NCI-H187 (cell line): ENCODE measurements at regions not wholly inside any gene's neighbourhood (a gene's known extent, or its start where the extent isn't known, plus 50 kb on each side); places are given as distances from the start of the nearest gene placed in this dataset.

ENCODE experiments used
- DNase-seq, 2 experiments: peaks; one replicate each; lab custom pipeline; 2025; lab: John Stamatoyannopoulos, UW

DNA sequence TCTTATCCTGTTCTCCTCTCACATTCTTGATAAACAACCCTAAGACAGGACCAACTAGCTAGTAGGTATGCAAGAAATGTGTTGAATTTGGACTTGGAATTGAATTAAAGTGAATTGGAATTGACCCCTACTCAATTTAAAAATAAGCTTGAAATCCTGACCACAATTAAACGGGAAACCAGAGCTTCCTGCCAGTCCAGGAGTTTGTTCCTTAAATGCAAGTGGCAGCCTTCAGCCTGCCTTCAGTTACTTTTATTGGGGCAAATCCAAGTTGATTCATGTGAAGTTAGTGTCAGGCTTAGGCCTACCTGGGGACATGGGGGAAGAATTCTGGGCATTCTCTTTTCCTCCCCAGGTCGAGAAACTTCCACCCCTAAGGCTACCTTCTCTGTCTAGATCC is 457.6 kb downstream of the BCL11A start:
- no peak for DNase-seq

DNA sequence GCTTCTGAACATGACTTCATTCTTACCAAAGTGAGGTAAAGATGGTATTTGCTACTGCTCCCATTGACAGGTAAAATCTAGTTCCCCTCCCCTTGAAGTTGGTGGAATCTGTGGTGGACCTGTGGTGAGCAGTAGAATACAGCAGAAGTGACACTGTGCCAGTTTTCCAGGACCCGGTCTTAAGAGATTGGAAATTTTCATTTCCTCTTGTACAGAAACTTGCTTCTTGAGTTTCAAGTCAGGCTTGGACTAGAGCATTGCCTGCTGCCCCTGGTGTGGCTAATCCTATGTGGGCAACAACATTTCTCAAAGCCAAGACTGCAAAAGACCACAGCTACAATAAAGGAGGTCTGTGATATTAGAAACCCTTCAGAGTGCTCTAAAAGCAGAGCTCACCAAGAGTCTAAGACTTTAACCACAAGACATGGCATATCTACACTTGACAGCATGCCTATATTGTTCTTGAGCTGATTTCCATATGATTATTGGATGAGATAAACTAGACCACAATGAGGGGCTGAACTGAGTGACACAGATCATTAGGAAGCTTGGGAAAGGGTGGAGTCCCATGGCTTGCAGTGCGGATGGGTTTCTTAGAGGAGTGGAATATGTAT is 458.1 kb downstream of the BCL11A start:
- DNase-seq = no peak

DNA sequence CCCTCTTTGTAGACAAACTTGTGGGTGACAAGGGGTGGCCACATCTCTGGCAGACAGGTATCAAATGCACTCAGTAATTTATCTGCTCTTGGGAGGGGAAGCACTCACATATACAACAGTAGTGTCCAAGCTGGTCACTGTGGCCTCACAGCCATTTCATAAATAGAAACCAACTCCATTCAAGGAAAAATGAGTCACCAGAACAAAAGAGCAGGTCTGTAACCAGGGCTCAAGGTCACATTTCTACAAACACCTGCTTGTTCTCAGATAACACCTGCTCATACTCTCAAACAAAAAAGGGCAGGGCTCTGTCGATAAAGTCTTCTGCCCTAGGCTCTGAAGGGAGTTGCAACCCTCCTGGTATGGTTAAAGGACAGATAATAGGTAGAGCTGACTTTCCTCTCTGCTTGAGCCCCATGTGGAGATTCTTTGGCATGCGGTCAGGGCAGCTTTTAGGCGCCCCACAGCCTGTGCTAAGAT is 459.0 kb downstream of the BCL11A start:
- peak in 1 of 2 experiments; percentile 43 for DNase-seq

DNA sequence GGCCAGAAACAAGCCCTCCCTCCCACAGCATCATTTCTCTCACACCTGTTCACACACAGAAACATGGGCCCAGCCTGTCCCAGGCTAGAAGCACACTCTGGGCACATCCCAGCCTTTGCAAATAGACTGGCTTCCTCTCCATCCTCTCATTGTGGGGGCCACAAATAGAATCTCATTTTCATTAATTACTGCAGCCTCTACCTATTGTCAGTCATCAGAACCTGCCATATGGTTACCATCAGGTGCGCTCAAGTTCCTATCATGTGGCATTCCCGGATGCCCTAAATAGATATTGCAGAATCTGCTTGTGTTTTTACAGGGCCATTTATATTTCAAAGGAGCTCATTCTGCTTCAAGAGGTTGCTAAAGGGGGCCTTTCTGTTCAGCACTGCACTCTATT is 460.7 kb downstream of the BCL11A start:
- no peak for DNase-seq

DNA sequence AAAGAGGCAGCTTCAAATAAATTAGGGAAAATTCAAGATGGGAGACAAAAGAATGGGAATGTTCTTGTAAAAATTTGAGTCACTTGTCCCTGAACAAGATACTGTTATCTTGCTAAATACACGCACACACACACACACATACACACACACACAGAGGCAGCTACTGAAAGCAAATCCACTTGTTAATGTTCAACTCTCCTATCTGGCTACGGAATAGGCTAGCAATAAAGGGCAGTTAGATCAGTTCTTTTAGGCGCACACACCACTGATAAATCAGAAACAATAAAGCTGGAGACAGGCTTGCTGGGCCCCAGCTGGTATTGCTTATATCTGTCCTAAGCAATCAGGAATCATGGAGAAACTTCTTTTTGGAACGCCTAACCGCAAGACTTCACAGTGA is 461.6 kb downstream of the BCL11A start:
- DNase-seq = no peak

DNA sequence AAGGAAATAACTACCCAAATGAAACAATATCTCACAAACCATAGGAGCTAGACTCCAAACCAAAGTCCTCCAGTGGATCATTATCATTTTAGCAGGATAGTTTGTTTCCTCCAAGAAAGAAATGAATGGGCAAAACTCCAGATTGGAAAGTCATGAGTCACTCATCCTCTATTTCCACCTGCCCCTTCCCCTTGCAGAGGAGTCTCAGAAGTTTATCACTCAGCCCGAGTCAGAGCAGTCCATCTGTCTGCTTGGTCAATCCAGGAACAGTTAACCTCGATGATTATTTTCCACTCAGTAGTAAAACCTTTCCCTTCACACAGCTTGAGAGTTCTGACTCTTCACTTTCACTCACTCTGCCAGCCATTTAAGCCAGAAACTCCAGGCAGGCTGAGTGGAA is 462.2 kb downstream of the BCL11A start:
- DNase-seq = no peak

DNA sequence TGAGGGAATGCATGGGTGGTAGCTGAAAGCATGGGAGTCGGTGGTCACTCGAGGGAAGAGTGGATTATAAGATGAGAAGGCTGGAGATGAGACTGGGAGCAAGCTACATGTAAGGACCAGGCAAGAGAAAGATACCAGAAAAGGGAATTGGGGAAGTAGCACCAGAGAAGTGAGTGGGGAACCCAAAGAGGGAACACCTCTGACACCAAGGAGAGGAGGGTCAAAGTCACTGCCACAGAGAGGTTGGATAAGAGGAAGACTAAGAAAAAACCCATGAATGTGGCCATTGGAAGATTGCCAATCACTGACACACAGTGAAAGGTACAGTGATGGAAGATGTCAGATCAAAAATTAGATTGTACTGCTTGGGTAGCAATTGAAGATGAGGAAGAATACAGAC is 473.9 kb downstream of the BCL11A start:
- DNase-seq = no peak

DNA sequence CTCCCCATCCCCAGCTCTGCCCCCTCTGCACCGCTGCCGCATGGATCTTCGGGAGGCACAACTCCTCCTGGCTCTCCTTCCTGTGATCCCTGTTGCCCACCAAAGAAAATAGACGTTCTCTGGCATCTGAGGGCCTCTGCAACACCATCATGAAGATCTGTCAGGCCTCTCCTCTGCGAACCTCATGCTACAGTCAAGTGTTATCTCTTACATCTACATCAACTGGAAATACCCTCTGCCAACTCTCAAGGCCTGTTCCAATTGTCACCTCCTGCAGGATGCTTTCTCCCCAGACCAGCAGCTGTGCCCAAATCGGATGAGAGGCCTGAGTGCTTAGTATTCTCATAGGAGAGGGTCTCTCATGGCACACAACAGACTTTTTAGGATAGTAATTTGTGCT is 478.4 kb downstream of the BCL11A start:
- no peak for DNase-seq

DNA sequence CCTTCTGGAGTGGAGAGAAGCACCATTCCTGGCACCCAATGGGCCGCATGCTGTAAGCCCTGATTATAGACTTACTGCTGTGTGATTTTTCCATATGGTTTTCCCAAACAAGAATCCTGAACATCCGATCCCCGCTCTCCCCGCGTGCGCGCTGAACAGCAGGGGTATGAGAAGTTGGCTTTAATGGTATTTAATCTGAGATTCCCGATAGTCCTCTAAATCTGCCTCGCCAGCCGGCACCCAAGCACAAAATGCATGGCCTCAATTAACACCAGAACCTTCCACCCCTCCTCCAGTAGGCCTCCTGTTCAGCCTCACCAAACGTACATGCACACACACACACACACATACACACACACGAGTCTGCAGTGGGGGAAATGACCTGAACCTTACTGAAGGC is 480.3 kb downstream of the BCL11A start:
- DNase-seq = no peak

DNA sequence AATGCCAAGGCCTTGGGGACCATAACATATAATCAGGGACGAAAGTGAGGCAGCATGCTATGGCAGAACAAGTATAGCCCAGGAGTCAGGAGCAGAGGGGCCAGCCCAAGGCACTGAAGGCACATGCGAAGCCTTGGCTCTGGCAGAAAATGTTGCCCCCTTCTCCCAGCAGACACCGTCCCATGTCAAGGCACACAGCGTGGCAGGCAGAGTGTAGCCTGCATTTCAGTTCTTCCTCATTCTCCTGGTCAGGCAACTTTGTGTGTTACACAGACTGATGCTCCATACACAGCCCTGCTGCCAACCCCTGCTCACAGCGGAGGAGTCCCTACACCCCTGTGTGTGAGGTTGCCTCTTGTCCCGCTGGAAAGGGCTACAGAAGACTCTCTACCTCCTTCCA is 480.8 kb downstream of the BCL11A start:
- DNase-seq = no peak

DNA sequence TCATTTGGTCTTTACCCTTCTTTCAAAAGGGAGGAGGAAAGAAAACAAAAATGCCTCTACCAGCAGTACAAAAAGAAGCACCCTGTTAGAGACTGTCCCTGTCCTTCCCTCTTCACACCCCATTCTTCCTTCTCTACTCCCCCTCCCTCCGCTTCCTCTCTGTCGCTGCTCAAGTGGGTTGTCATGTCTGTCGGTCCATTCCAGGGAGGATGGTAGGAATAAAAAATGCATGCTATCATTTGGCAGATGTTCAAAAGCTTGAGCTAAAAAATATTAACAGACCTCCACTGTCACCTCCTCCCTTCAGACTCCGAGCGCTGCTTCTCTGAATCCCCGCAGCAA is 482.0 kb downstream of the BCL11A start:
- DNase-seq = no peak

DNA sequence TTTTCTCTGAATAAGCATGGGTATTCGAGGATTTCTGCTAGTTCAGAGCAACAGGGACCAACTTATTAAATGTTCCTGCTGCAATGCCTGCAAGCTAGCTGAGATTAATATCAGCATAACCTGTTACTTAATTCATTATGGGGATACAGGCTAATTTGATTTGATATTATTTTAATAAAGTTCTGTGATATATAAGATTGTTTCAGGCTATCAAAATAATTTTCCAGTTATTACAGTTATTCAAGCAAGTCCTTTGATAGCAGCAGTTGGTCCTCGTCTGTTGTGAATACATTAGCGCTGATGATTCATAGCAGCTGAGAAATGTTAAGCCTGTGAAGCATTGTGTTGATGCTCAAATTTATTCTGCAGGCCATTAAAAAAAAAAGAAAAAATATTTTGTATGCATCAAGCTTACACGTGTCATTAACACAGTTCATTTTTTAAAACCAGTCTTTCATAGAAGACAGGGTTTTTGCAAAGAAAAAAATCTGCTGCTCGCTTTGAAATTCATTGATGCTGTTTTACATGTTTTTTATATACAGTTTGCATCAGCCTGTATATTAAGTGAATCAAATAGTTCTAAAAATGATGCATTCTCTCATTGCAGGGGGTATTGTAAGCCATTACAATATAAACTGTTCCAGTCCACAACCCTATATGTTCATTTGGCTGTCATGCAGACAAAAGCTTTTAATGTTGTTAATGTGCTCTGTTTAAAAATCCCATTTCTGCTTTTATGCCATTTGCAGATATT is 482.5 kb downstream of the BCL11A start:
- DNase-seq = no peak

DNA sequence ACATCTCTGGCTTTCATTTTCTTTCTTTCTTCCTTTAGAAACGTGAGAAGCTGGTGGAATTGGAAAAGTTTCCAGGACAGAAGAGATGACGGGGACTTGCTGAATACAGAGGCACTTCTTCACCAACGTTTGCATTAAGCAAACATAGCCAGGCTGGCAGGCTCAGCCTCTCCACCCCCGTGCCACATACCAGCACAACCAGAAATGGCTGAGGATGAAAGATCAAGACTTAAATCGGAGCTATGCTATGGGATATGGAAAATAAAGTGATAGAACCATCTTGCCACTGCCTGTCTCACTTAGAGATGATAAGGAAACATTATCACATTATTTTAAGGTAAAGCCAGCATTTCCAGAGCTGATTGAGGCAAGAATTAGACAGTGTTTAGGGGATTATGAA is 483.3 kb downstream of the BCL11A start:
- no peak for DNase-seq

DNA sequence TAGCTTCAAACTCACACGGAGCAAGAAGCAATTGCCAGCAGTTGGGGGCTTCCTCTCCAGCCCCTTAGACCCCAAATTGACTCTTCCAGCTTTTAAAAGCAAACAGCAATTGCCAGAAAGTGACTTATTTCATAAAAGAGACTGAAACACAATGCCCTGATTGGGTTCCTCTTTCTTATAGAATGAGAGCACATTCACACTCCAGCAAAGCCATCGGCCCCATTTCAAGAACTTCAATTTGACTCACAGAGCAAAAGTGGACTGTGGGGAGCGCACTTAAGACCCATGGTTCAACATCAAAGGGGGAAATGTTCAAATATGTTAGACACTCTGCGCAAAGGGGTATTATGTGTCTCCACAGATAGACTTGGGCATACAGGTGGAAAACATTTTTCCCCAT is 484.7 kb downstream of the BCL11A start:
- DNase-seq = no peak

DNA sequence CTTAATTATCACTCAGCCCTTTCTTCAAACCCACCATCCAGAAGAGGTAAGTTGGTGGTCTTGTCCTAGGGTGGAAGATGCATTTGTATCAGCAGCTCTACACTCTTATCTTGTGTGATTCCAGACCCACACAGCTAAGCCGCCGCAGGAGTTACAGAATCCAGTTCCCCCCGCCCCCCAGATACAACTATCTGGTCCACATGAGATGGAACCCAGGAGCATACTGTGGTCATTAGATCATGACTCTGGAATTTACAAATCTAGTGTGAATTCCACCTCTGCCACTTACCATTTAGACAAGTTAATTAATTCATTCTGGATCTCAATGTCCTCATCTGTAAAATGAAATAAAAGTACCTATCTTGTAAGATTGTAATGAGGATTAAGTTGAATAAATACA is 486.4 kb downstream of the BCL11A start:
- DNase-seq = no peak

DNA sequence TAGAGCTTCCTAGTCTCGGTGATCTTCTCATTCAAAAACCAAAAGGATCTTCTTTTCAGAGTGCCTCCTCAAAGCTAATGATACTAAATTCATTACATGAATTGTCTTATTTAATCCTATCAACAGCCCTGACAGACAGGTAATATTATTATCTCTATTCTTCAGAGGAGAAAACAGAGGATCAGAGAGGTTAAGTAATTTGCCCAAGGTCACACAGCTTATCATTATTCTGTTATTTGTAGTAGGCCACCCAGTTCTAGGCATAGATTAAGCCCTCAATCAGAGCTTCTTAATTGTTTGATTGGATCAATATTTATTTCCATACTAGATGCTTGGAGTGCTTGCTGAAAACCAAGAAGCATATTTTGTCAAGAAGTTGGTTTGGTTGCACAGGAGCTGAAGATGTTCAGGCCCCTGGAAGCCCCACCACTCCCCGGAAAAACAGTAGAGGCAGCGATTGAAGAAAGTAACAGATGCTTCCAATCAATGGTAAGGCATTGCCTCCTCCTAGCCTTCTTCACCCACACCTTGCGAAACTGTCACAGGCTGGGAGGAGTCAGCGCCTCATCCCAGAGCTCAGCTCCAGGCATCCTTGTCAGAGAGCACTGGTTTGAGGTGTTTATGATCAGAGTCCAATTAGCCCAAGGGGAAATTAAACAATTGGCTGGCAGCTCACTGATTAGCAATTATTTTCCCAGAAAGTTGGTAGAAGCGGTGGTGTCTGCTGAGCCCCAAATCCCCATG is 487.2 kb downstream of the BCL11A start:
- no peak for DNase-seq

DNA sequence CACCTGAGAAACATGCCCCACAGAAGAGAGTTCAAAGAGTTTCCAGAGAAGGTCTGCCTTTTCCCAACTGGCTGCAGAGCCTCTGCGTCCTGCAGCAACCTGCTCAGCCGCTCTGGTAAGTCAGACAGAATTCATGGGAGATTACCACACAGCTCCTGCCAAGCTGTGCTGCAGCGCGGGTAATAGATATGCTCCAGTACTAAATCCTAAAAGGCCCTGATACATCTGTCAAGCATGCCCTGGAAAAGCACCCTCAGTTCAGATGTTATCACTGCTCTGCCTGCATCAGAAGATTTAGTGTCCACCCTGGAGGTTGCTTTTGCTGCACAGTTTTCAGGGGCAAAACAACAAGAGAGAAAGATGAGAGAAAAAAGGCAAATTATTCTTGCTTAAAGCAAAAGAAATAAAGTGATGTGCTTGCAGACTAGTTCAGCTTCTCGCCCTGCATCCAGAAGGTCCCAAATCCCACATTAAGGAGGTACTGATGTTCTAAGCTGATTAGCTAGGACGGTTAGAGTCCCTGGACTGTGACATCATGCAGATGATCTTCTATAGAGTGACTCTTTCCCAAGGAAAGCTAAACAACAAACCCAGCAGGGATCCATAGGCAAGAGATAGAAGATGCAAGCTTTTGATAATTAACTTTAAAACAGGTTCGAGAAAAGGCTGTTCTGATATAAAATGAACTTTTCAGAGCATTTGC is 488.6 kb downstream of the BCL11A start:
- no peak for DNase-seq

DNA sequence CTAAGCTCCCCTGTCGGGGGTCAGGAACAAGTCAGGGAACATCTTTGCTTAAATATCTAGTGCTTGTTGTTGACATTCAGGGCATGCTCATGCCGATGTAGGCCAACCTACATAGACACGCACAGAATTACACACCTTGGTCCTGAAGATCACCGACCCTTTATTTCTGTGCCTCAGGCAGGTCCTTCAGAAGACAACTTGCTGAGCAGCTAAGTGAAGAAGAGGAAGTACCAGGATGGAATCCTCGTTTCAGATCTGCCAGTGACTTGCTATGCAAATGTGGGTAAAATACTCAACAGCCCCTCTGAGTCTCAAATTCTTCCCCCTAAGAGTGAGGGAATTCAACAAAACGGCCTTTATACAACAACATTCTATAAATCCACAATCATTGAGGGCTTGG is 494.7 kb downstream of the BCL11A start:
- no peak for DNase-seq

DNA sequence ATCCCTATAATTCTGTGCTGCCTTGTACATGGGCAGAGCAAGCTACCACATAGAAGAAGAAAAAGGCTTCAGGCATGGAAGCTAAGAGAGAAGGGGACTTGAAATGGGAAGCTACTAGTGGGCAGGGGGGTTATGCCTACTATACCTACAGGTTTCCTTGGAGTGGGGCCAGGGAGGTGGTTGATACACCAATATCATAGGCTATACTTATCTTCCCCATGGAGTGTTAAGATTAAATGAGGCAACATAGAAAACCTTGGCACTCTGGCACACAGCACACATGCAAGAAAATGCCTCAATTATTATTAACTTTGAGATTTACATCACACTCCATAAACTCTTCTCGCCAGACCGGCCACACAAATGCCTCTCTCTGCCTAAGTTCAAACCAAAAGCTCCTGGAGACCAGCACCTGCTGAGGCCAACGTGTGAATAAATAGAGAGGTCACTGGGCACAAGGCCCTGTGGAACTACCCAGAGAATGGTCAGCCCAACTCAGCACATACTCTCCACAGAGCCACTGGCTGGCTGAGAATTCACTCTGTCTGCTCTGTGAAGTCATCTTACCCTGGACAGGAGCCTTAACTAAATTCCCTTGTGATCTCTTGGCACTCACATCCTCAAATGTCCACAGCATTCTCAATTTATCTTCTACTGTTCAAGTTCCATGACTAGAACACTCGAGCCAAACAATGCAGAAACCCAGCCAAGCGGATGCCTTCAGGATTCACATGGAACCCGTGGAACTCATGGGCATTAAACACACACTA is 498.7 kb downstream of the BCL11A start:
- DNase-seq = no peak

DNA sequence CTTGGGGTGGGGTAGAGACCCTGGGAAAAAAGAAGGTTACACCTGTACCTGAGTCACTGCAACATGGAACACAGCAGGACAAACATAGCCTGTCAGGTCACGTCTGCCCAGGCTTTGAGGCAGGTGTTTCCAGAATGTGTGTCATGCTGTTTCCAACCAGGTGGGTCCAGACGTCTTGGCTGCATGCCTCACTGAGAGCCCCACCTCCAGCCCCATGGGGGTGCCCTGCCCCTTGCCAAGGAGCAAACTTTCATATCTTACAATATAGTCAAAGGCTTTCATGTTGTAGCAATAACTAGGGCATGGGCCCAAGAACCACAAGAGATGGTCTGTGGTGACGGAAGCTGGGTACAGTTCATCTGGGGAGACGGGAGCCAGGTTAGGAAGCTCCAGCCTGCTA is 499.7 kb downstream of the BCL11A start:
- no peak for DNase-seq

DNA sequence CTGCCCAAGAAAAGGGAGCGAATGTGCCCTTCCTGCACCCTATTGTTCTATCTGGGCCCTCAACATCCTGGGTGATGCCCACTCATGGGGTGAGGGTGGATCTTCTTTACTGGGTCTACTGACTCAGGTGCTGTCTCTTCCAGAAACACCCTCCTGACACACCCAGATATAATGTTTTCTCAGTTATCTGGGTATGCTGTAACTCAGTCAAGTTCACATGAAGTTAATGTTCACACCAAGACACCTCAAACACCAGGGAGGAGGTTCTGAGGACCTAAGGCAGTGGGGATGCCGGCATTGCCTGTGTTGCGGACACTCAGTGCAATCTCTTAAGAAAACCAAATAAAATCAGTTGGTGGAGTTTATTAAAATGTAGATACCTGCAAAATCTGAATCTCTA is 500.9 kb downstream of the BCL11A start:
- DNase-seq = no peak

DNA sequence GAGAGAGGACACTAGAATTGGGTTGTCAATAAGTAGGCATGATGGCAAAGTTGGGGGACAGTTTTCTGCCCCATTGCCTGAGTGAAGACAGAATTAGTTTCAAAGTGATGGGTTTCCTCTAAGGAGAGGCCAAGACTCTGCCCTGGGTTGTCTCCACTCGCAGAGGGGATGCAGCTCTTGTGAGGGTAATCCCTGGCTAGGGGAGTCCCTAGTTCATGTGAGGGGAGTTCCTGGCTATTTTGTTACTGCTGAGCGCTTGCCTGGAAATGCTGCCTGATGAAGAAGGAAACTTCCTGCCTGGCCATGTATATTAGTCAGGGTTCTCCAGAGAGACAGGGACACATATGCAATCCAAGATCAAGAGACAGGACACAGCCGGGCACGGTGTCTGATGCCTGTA is 501.5 kb downstream of the BCL11A start:
- no peak for DNase-seq
